Effector CD4-positive, alpha-beta T cell (primary cell): ENCODE measurements at regions not wholly inside any gene's neighbourhood (a gene's known extent, or its start where the extent isn't known, plus 50 kb on each side); places are given as distances from the start of the nearest gene placed in this dataset.

Experiments used
- DNase-seq: peaks from one replicate; pipeline ENCODE4 v3.0.0-alpha.2; 2020

DNA sequence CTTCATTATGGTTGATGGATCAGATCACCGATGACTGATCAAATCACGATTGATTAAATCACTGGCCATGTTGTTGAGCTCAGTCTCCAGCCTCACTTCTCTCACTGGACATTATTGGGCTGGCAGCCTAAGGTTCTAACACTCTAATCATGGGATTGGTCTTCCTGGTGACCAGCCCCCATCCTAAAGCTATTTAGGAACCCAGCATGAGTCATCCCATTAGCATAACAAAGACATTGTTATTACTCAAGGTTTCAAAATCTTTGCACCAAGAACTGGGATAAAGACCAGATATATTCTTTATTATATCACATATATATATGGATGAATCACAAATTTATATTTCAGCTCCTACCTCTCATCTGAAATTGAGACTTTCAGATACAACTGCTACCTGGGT lies 272.1 kb upstream of the IL12B start:
- no peak for DNase-seq

DNA sequence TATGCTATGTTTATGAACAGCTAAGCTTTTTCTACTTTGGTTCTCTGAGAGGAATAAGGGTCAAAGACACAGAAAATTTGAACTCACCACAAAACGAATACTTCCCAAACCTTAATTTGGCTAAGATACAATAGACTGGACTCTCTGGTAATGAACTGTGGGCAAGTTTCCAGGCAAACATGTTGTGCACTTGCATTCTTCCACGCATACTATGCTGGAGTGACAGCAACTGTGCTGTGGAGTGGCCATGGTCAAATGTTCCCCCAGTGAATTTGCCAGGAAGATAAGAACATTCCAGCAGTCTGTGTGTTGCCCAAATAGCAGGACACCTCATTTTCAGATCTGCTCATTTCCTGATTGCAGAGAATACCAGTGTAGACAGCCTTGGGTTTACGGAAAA lies 275.3 kb upstream of the IL12B start:
- DNase-seq, result no peak

DNA sequence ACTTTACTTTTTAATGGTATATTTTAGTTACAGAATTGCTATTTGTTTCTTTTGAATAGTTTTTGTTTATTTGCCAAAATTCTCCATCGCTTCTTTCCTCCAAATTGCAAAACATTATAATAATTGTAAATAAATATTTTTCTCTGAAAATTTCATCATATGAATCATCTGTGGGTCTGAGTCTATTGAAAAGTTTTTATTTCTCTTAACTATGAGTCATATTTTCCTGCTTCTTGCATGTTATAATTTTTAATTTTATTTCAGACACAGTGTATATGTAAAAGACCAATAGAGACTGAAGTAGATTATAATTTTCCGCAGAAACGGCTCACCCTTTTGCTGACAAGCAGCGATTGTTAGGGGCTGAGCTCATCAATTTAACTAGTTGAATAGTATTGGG lies 279.1 kb upstream of the IL12B start:
- DNase-seq, result no peak

DNA sequence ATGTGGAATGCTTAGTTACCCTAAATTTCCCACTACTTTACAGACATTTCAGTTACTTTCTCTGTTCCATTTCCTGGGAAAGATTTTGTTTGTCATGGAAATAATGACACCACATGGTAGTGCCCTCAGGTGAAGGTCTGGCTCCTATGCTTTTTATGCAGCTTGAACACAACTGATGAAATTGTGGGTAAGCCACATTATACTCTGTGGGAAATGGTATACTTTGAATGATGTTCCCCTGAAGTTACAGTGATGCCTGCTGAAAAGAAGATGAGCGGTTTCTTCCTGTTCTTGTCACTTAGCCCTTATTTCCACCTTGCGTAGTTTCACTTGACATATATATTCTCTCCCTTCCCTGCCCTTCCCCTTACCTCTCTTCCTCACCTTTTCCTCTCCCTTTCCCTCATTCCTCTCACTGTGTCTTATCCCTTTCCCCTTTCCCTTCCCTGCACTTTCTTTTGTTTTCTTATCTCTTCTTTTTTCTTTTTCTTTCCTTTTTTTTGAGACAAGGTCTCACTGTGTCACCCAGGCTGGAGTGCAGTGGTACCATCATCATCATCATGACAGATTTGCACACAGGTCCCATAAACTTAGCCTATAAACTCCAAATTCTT lies 280.8 kb upstream of the IL12B start:
- DNase-seq, result no peak

DNA sequence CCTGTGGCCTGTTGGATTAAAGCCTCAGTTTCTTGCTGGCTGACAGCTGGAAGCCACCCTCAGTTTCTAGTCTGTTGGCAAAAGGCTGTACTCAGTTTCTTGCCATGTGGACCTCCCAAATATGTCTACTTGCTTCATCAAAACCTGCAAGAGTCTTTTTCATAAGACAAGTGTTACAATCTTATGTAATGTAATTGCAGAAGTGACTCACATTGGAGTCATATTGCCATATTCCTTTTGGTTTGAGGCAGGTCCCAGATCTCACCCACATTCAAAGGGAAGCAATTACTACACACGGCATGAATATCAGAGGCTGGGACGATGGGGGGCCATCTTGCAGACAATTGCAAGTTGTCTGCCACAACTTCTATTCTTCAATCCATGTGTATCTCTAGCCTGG lies 286.7 kb upstream of the IL12B start:
- DNase-seq, result no peak

DNA sequence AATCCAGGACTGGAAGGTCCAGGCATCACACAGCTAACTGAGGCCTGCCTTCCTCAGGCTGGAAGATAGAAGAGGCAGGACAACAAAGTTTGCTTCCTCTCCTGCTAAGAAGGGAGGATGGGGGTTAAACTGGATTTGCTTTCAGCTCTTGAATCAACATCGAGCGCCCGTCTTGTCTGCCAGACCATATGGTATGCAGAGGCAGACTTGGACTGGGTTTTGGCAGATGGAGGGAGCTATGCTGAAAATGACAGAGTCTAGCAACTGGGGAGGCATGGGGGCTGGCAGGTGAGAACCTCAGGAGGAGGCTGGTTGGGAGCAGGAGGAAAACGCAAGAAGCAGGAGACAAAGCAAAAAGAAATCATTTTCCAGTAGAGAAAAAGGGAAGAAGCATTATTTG lies 289.5 kb upstream of the IL12B start:
- no peak for DNase-seq

DNA sequence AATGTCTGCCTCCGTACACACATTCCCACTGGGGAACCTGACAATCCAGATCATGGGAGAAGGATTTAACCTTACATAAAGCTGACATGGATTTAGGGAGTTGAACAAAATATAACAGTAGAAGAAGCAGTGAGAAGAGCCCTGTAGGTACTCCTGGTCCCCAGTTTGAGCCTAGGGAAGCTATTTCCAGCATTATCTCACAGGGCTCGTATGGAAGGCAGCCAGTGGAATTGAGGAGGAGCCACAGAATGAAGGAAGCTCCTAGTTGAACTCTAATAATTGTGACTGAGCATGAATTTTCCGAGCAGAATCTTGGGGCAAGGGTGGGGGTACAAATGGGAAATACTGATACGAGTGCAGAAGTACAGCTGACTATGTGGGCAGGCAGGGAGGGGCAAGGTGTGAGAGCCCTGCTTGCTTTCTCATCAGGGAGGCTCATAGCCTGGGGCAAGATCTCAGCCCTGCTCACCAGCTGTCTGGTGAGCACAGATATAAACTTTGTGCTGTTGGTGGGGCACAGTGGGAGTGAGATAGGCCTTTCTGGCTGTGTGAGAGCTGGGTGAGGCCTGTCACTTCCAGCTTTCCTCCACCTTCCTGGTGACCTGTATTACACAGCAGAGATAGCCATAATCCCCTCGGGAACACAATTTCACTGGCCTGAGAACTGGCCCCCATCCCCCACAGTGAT lies 290.7 kb upstream of the IL12B start:
- no peak for DNase-seq

DNA sequence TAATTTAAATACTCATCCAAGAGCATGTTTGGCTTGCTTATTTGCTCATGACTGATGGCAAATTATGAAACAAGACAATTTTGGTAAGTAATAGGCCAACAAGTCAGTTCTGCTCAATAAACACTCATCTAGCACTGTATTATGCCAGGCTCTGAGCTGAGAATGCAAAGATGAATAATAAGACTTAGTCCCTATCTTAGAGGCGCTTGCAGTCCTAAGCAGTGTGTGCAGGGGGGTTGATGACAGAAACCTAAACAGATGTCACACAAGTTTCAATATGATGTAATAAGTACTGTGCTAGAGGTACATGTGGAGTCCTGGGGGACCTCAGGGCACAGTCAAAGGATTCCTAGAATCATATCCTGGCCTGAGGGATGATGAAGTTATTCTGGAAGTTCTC lies 287.6 kb upstream of the ADRA1B start:
- DNase-seq, result no peak

DNA sequence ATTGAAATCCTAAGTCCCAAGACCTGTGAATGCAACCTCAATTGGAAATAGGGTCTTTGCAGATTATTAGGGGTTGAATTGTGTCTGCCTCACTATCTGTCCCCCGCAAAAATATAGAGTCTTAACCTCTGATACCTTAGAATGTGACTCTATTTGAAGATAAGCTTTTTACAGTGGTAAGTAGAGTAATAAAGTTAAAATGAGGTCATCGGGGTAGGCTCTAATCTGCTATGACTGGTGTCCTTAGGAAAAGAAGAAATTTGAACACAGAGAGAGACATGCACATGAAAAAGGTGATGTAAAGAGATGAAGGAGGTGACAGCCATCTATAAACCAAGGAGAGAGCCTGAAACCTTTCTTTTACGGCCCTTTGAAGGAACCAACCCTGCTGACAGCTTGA lies 287.1 kb upstream of the ADRA1B start:
- DNase-seq, result no peak

DNA sequence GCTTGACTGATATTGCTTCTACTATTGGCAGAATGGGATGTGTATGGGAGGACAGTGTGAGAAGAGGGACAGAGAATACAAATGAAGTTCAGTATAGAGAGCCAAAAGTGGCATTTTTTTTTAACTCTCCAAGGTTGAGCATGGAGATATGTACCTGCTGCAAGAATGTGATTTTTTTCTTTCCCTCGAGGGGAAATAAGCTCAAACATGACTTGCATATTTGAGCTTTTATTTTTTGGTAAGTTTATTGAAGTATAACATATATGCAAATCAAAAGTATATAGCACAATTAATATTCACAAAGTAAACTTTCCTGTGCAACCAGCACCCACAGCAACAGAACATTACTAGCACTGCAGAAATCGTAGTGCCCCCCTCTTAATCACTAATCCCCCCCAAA lies 285.7 kb upstream of the ADRA1B start:
- no peak for DNase-seq

DNA sequence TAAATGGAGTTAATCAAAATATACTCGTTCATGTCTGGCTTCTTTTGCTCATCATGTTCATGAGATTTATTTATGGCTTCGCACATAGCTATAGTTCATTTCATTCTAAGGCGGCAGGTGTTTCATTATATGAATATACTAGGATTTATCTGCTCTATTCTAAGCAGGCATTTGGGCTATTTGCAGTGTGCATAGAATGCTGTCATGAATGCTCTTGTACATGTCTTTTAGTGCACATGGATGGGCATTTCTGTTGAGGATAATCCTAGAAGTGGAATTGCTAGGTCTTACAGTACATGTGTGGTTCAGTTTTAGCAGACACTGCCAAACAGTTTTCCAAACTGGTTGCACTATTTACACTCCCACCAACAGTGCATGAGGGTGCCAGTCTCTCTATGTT lies 285.3 kb upstream of the ADRA1B start:
- DNase-seq, result no peak

DNA sequence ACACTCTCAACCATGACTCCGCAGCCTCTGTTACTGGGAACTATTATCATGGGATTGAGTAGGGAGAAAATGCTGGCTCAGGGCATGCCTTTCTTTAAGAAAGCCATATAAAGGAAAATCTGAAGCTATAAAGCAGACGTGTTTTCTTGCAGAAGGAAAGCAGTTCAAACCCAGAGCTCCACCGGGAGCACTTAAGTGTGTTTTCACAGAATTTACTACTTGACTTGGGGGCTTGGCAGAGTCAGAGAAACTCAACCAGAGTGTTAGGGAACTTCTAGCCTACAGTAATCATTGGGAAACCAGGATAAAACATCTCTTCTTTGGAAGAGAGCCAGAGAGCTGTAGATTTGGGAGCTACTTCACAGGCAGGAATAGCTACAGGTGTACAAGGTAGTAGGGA lies 283.4 kb upstream of the ADRA1B start:
- no peak for DNase-seq

DNA sequence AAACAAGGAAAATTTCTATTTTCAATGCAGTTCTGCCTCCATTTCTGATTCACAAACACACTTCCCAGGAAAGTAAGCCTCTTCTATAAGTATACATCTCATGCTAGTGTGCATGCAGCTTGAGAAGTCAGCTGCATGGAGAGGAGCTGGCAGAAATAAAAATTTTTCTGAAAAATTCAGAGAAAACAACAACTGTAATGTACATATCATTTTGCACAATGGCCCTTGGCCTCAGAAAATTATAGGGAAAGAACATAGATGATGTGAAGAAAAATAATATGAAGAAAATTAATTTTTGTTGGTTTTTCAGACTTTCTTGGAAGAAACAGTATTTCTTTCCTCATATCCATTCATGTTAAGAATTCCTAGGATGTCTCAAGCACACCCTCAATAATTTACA lies 277.8 kb upstream of the ADRA1B start:
- DNase-seq, result no peak

DNA sequence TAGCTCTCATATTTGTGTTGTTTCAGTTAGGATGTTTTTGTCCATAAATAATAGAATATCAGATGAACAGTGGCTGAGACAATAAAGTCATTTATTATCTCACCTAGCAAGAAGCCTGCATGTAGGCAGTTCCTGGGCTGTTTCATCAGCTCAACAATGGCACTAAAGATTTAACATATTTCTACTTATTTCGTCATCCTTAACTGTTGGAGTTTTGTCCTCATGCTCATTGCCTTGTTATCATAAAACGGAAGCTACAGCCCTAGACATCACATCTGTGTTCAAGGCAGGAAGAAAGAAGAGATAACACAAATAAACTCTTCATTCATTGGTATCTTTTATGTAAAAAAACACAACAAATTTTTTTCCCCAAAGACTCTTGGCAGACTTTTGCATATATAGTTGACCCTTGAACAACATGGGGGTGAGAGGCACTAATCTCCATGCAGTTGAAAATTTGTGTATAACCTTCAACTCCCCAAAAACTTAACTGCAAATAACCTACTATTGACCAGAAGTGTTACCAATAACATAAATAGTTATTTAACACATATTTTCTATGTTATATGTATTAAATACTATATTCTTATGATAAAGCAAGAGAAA lies 277.2 kb upstream of the ADRA1B start:
- no peak for DNase-seq

DNA sequence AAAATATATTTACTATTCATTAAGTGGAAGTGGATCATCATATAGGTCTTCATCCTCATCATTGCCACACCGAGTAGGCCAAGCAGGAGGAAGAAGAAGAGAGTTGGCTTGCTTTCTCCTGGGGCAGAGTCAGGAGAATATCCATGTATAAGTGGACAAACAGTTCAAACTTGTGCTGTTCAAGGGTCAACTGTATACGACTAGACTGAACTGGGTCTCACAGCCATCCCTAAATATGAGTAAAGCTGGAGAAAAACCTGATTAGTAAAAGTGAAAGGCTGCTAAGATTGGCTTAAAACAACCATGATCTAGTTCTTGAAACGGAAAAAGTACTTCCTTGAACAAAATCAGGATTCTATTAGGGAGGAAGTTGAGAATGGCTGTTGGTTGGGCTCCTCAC lies 276.7 kb upstream of the ADRA1B start:
- DNase-seq, result no peak

DNA sequence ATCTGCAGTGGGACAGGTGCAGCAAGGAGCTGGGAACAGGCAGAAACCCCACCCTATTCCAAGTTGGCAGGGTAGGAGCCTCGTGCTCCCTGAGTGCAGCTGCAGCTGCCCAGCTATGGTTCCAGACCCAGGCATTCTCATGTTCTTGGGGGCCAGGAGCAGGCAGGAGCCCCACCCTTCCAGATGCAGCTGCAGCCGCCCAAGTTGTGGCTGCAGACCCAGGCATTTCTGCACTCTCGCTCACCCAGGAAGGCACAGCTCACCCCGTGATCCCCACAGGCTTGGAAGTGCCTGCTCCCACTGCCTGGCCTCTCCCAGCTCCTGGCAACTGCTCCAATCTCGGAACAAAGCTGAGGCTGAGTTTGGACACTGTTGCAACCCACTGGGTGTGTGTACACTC lies 275.8 kb upstream of the ADRA1B start:
- DNase-seq, result no peak

DNA sequence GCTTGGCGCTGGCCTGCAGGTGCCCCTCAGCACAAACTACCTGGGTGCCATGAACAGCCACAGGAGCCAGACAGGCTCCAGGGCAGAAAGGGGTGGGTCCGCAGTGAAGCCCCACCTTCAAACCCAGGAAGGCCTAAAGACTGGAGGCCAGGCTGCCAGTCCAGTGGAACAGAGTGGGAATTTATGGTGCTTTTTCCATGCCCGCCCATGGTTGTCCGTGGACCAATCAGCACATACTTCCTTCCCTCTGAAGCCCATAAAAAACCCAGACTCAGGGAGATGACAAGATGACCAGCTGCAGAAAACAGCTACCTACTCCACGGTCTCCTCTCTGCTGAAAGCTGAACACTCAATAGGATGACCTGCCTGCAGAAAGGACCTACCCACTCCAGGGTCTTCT lies 275.4 kb upstream of the ADRA1B start:
- no peak for DNase-seq

DNA sequence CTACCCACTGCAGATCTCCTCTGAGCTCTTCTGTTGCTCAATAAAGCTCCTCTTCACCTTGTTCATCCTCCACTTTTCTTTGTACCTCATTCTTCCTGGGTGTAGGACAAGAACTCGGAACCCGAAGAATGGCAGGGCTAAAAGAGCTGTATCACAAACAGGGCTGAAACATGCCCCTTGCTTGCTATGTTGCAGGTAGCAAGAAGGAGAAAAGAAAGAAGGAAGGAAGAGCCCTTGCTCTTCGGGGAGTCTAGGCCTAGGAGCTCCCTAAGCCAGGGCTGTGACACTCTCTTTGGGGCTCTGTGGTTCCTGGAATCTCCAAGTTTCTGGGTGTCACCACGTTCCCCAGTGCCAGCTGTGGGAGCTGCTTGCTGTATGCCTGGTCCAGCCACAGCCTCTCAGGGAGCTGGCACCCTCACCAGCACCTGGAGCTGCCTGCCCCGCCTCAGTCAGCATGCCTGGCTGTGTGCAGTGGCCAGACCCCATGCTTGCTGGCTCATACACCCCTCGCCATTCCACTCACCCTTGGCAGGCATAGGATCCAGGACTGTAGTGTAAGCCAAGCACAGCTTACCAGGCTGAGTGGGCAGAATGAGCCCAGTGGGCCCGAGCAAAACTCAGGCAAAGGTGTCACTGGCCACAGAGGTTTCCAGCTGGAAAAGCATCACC lies 274.8 kb upstream of the ADRA1B start:
- DNase-seq, result no peak

DNA sequence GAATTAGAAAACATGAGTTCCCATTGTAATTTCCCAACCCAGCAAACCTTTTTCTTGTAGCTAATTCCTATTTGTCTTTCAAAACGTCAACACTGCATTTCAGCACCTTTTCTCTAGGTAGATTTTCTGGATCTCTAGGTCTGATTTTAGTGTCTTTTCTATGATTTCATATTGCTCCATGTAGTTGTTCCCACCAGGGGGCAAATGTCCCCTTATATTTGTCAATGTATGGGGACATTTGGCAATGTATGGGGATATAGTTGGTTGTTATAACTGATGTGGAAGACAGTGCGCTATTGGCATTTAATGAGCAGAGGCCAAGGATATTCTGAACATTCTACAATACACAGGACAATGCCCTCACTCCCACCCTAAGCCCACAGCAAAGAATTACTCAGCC lies 273.9 kb upstream of the ADRA1B start:
- no peak for DNase-seq

DNA sequence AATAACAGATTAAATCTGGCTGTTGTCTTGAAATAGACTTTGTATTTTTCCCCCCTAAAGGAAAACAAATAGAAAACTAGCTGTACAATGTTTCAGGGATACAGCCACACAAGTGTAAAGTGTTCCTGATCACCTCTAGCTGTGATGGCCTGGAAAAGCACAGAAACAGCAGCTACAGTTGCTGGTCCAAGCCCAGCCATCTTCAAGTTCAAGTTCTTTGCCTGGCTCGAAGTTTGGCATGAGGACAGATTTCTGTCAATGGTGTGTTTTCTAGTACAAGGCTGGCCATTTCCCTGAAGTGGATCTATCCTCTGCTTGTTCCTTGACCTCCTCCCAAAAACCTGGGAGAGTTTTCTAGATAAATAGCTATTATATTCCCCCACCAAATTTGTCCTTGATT lies 272.2 kb upstream of the ADRA1B start:
- no peak for DNase-seq

DNA sequence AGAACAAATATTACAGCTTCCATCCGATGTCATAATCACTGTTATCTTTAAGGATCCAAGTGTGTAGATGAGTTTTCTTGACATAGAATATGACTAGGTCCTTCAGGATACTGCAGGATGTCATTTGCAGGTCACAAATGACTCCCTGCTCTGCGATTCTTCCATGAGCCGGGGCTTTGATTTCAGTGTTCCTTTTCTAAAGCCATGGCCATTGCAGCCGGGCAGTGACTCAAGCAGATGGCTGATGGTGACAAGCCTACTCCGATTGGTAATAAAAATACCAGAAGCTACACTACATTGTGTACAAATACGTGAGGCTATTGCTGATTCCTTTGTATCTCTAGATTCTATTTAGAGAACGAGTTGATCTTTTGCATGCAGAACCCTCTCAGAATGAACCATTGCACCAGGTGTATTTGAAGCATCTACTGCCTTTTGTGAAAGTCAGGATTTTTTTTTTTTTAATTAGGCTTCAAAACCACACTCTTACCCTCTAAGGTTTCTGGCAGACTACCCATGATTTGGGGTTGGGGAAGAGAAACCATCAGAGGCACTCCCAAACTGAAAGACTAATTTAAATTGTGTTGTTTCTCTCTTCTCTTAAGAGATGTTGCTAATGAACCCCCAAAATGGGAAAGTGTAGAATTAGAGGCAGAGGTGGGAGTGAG lies 271.0 kb upstream of the ADRA1B start:
- no peak for DNase-seq

DNA sequence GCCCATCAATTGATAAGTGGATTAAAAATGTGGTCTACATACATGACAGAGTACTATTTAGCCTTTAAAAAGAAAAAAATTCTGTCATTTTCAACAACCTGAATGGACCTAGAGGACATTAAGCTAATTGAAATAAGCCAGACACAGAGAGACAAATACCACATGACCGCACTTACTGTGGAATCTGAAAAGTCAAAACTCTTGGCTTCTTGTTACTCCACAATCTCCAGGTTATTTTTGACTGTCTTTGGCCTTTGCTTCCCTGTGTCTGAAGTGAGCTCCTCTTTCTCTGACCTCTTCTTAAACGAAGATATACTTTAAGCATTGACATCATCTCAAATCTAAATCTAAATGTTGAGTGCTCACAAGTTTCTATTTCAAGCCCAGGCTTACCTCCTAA lies 265.5 kb upstream of the ADRA1B start:
- DNase-seq, result no peak

DNA sequence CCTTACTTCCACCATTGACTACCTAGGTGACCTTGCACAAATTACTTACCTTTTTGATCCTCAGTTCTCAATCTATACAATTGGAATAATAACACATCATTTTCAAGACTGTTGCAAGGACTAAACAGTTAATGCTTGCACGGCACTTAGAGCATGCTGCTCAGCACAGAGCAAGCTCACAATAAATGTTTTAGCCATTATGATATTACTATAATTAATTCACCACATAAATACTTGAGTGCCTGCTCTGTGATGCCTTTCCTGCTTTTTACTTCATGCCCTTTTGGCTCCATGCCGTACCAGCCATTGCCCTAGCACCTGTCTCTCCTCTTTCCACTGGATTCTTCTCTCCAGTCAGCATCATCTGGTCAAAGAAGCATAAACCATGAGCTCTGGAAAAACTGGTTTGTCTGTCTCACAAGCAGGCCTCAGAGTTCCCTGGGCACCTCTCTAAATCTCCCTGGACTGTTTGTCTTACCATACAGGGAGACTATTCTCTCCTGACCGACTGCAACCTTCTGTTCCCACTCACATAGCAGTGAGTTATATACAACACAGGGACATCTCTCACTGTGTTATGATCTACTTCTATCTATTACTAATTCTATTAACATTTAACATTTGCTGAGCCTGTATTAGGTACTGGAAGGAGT lies 260.4 kb upstream of the ADRA1B start:
- DNase-seq, result no peak
